ENCODE measurements at regions not wholly inside any gene's neighbourhood (a gene's known extent, or its start where the extent isn't known, plus 50 kb on each side); places are given as distances from the start of the nearest gene placed in this dataset.

DNA sequence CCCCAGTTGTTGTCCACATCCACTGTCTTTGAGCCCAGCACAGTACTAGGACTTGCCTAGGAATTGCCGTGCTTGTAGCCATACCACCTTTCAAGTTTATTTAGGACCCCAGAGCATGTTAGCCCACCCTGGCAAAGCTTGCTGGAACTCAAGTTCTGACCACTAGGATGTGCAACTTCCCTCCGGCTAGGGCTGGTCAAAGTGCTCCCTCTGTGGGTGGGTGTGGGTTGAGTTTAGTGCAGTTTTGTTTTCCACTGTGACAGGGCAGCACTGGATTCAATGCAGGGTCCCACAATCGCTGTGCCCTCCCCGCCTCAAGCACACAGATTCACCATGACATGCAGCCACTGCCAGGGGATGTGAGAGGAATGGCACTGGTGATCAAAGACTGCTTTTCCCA lies 96.0 kb downstream of the RASGEF1B start:
- no peaks in the 10 kb centered on the region for H3K4me1 Mint-ChIP-seq
- Histone ChIP-seq H3K4me3 (ENCODE audit: low read depth, low read length) (no peak overlapping the region), H3K4me1 (ENCODE audit: control insufficient read depth, insufficient read depth, low read length, poor library complexity, severe bottlenecking) (no peaks in the 10 kb centered on the region), H3K27ac (ENCODE audit: insufficient read depth, low read length, poor library complexity, severe bottlenecking) (no peak overlapping the region), H3K36me3 (ENCODE audit: control insufficient read depth, insufficient read depth, low read length) (no peaks in the 10 kb centered on the region), H3K9me3 (ENCODE audit: control insufficient read depth in 2 of 2, low read length in 2 of 2) (no peaks in the 10 kb centered on the region), H3K27me3 (ENCODE audit: control insufficient read depth, insufficient read depth, low read length) (no peaks in the 10 kb centered on the region)
- H3K27me3 Mint-ChIP-seq, result peaks cover 20% of the 10 kb centered on the region
- H3K27ac Mint-ChIP-seq, result no peak overlapping the region
- ATAC-seq (ENCODE audit: low read depth in 2 of 2), result no peak
- DNase-seq, result no peak
- H3K36me3 Mint-ChIP-seq, result no peaks in the 10 kb centered on the region
- H3K4me3 Mint-ChIP-seq, result no peak overlapping the region
- peaks cover 0 to 2% (median 0%) of the 10 kb centered on the region in 7 donors for H3K9me3 Mint-ChIP-seq

DNA sequence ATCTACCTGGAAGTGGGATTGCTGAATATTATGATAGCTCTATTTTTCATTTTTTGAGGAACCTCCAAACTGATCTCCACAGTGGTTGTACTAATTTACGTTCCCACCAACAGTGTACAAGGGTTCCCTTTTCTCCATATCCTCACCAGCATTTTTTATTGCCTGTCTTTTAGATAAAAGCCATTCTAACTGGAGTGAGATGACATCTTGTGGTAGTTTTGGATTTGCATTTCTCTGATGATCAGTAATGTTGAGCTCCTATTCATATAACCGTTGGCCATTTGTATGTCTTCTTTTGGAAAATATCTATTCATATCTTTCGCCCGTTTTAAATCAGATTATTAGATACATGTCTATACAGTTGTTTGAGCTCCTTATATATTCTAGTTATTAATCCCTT lies 101.8 kb downstream of the RASGEF1B start:
- Histone ChIP-seq H3K4me3 (ENCODE audit: low read depth, low read length) (no peak overlapping the region), H3K27ac (ENCODE audit: insufficient read depth, low read length, poor library complexity, severe bottlenecking) (no peak overlapping the region), H3K36me3 (ENCODE audit: control insufficient read depth, insufficient read depth, low read length) (no peaks in the 10 kb centered on the region), H3K4me1 (ENCODE audit: control insufficient read depth, insufficient read depth, low read length, poor library complexity, severe bottlenecking) (no peaks in the 10 kb centered on the region), H3K27me3 (ENCODE audit: control insufficient read depth, insufficient read depth, low read length) (no peaks in the 10 kb centered on the region), H3K9me3 (ENCODE audit: control insufficient read depth in 2 of 2, low read length in 2 of 2) (no peaks in the 10 kb centered on the region)
- ATAC-seq (ENCODE audit: low read depth in 2 of 2), result no peak
- no peak for DNase-seq
- no peaks in the 10 kb centered on the region for H3K4me1 Mint-ChIP-seq
- H3K4me3 Mint-ChIP-seq, result no peak overlapping the region
- H3K27me3 Mint-ChIP-seq, result peaks cover 24% of the 10 kb centered on the region
- no peaks in the 10 kb centered on the region for H3K36me3 Mint-ChIP-seq
- H3K27ac Mint-ChIP-seq, result no peak overlapping the region
- peaks cover 0 to 4% (median 0%) of the 10 kb centered on the region in 7 donors for H3K9me3 Mint-ChIP-seq

DNA sequence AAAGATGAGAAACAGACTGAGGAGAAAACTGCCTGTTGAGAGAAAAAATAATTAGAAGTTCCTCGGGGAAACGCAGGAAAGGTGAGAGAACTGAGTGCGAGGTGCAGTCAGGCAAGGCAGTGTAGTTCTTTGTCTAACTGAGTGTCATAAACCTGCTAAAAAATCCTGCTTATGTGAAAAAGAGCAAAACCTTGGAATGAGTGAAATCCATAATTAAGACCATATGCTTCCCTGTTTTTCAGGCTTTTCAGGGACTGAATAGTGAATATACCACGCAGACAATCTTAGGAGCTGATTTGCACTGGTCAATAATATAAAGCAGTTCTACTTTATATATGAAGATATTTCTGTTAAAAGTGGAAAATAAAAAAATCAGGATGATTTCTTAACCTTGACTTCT lies 104.9 kb downstream of the RASGEF1B start:
- Mint-ChIP-seq H3K27ac (no peak overlapping the region), H3K27me3 (peaks cover 11% of the 10 kb centered on the region), H3K4me3 (no peak overlapping the region), H3K4me1 (no peaks in the 10 kb centered on the region), H3K36me3 (no peaks in the 10 kb centered on the region), H3K9me3 (peaks cover 0 to 2% (median 0%) of the 10 kb centered on the region in 7 donors)
- Histone ChIP-seq H3K36me3 (ENCODE audit: control insufficient read depth, insufficient read depth, low read length) (no peaks in the 10 kb centered on the region), H3K9me3 (ENCODE audit: control insufficient read depth in 2 of 2, low read length in 2 of 2) (no peaks in the 10 kb centered on the region), H3K4me3 (ENCODE audit: low read depth, low read length) (no peak overlapping the region), H3K27ac (ENCODE audit: insufficient read depth, low read length, poor library complexity, severe bottlenecking) (no peak overlapping the region), H3K4me1 (ENCODE audit: control insufficient read depth, insufficient read depth, low read length, poor library complexity, severe bottlenecking) (no peaks in the 10 kb centered on the region), H3K27me3 (ENCODE audit: control insufficient read depth, insufficient read depth, low read length) (peaks cover 3% of the 10 kb centered on the region)
- ATAC-seq (ENCODE audit: low read depth in 2 of 2), result no peak
- no peak for DNase-seq

DNA sequence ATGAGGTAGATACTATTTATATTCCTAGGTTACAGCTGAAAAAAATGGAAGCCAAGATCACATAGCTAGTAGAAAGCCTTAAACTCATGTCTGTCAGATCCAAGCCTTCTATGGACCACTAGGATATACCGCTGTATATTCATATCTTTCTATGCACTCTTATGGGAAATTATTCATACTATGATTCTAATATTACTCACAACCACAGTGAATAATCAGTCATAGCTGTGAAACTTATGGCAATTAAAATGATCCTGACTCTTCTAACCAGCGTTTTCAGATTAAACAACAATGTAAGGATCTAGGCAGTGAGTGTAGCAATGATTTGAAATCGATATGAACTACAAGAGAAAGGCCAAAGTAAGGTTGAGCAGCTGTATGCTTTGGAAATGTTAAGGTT lies 111.0 kb downstream of the RASGEF1B start:
- H3K36me3 Mint-ChIP-seq, result no peaks in the 10 kb centered on the region
- no peak overlapping the region for H3K27ac ChIP-seq (ENCODE audit: insufficient read depth, low read length, poor library complexity, severe bottlenecking)
- H3K4me3 ChIP-seq (ENCODE audit: low read depth, low read length), result no peak overlapping the region
- ATAC-seq (ENCODE audit: low read depth in 2 of 2), result no peak
- no peaks in the 10 kb centered on the region for H3K9me3 Mint-ChIP-seq
- no peak for DNase-seq
- no peak overlapping the region for H3K27ac Mint-ChIP-seq
- H3K27me3 Mint-ChIP-seq, result no peaks in the 10 kb centered on the region
- no peaks in the 10 kb centered on the region for H3K9me3 ChIP-seq (ENCODE audit: control insufficient read depth in 2 of 2, low read length in 2 of 2)
- no peaks in the 10 kb centered on the region for H3K4me1 Mint-ChIP-seq
- H3K4me3 Mint-ChIP-seq, result no peak overlapping the region
- no peaks in the 10 kb centered on the region for H3K4me1 ChIP-seq (ENCODE audit: control insufficient read depth, insufficient read depth, low read length, poor library complexity, severe bottlenecking)
- no peaks in the 10 kb centered on the region for H3K36me3 ChIP-seq (ENCODE audit: control insufficient read depth, insufficient read depth, low read length)
- peaks cover 3% of the 10 kb centered on the region for H3K27me3 ChIP-seq (ENCODE audit: control insufficient read depth, insufficient read depth, low read length)

DNA sequence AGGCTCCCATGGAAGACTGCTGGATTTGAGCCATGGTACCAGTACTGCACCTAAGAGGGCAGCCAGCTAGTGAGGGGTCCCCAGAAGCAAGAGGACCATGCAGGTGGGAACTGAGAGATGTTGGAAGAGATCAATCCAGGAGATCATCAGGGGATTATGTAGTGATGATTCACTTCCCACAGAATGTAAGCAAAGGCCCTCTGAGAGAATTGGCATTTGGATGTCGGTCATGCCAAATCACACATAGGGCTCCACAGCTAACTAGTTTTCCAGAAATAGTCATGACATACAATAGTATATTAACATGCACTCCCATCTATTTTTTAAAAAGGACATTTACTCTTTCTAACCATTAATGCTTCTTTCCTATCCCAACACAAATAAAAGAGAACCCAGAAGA lies 112.5 kb downstream of the RASGEF1B start:
- Histone ChIP-seq H3K4me3 (ENCODE audit: low read depth, low read length) (no peak overlapping the region), H3K27me3 (ENCODE audit: control insufficient read depth, insufficient read depth, low read length) (peaks cover 3% of the 10 kb centered on the region), H3K4me1 (ENCODE audit: control insufficient read depth, insufficient read depth, low read length, poor library complexity, severe bottlenecking) (no peaks in the 10 kb centered on the region), H3K9me3 (ENCODE audit: control insufficient read depth in 2 of 2, low read length in 2 of 2) (no peaks in the 10 kb centered on the region), H3K27ac (ENCODE audit: insufficient read depth, low read length, poor library complexity, severe bottlenecking) (no peak overlapping the region), H3K36me3 (ENCODE audit: control insufficient read depth, insufficient read depth, low read length) (no peaks in the 10 kb centered on the region)
- H3K4me1 Mint-ChIP-seq, result no peaks in the 10 kb centered on the region
- H3K27ac Mint-ChIP-seq, result no peak overlapping the region
- DNase-seq (no peak), ATAC-seq (ENCODE audit: low read depth in 2 of 2) (no peak)
- H3K9me3 Mint-ChIP-seq, result no peaks in the 10 kb centered on the region
- no peaks in the 10 kb centered on the region for H3K36me3 Mint-ChIP-seq
- no peaks in the 10 kb centered on the region for H3K27me3 Mint-ChIP-seq
- no peak overlapping the region for H3K4me3 Mint-ChIP-seq

DNA sequence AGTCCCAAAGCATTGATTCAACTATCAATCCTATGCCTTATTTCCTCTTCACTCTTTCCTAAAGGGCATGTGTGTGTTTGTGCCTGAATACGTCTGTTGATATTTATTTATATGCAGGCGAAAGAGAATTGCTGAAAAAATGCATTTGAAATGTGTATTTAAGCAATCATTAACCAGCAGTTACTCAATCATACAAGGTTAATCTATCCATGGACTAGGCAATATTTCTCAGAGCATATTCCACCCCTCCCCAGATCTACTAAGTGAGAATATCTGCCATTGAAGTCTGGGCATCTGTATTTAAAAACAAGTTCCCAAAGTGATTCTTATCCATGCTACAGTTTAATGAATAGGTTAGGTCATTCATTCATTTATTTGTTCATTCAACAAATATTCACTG lies 113.6 kb downstream of the RASGEF1B start:
- H3K36me3 Mint-ChIP-seq, result no peaks in the 10 kb centered on the region
- H3K36me3 ChIP-seq (ENCODE audit: control insufficient read depth, insufficient read depth, low read length), result no peaks in the 10 kb centered on the region
- H3K27ac ChIP-seq (ENCODE audit: insufficient read depth, low read length, poor library complexity, severe bottlenecking), result no peak overlapping the region
- no peak overlapping the region for H3K27ac Mint-ChIP-seq
- no peaks in the 10 kb centered on the region for H3K4me1 ChIP-seq (ENCODE audit: control insufficient read depth, insufficient read depth, low read length, poor library complexity, severe bottlenecking)
- H3K27me3 Mint-ChIP-seq, result peaks cover 4% of the 10 kb centered on the region
- no peaks in the 10 kb centered on the region for H3K9me3 Mint-ChIP-seq
- H3K4me3 ChIP-seq (ENCODE audit: low read depth, low read length), result no peak overlapping the region
- no peaks in the 10 kb centered on the region for H3K9me3 ChIP-seq (ENCODE audit: control insufficient read depth in 2 of 2, low read length in 2 of 2)
- H3K4me1 Mint-ChIP-seq, result no peaks in the 10 kb centered on the region
- H3K4me3 Mint-ChIP-seq, result no peak overlapping the region
- DNase-seq (no peak), ATAC-seq (ENCODE audit: low read depth in 2 of 2) (no peak)
- H3K27me3 ChIP-seq (ENCODE audit: control insufficient read depth, insufficient read depth, low read length), result peaks cover 3% of the 10 kb centered on the region

DNA sequence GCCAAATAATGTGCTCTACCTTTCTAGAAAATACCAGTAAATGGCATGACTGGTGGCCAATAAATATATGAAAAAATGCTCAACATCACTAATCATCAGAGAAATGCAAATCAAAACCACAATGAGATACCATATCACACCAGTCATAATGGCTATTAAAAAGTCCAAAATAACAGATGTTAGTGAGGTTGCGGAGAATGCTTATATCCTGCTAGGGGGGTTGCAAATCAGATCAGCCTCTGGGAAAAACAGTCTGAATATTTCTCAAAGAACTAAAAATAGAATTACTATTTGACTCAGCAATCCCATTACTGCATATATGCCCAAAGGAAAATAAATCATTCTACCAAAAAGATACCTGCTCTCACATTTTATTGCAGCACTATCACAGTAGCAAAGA lies 115.1 kb downstream of the RASGEF1B start:
- no peak overlapping the region for H3K4me3 ChIP-seq (ENCODE audit: low read depth, low read length)
- H3K27me3 Mint-ChIP-seq, result peaks cover 8% of the 10 kb centered on the region
- H3K9me3 Mint-ChIP-seq, result no peaks in the 10 kb centered on the region
- no peak overlapping the region for H3K4me3 Mint-ChIP-seq
- H3K27me3 ChIP-seq (ENCODE audit: control insufficient read depth, insufficient read depth, low read length), result no peaks in the 10 kb centered on the region
- no peaks in the 10 kb centered on the region for H3K9me3 ChIP-seq (ENCODE audit: control insufficient read depth in 2 of 2, low read length in 2 of 2)
- H3K36me3 ChIP-seq (ENCODE audit: control insufficient read depth, insufficient read depth, low read length), result no peaks in the 10 kb centered on the region
- H3K4me1 ChIP-seq (ENCODE audit: control insufficient read depth, insufficient read depth, low read length, poor library complexity, severe bottlenecking), result no peaks in the 10 kb centered on the region
- no peaks in the 10 kb centered on the region for H3K4me1 Mint-ChIP-seq
- H3K27ac ChIP-seq (ENCODE audit: insufficient read depth, low read length, poor library complexity, severe bottlenecking), result no peak overlapping the region
- ATAC-seq (ENCODE audit: low read depth in 2 of 2), result no peak
- no peak overlapping the region for H3K27ac Mint-ChIP-seq
- no peak for DNase-seq
- H3K36me3 Mint-ChIP-seq, result no peaks in the 10 kb centered on the region

DNA sequence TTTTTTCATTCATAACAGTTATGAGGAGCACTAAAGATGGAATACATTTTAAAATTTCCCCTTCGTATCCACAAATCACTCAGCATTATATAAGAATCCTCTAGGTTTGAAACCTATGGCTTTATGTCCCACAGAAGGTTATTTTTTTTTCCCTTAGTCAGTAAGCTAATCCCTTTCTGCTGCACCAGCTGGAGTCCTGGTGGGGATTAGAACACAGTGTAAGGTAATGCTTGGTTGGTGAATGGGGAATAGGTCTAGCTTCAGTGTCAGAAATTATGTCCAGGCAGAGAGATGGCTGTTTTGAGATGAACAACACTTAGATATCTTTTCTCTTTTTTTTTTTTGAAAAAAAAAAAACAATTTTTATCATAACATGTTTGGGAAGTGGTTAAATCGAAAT lies 116.6 kb downstream of the RASGEF1B start:
- no peak for DNase-seq
- H3K36me3 ChIP-seq (ENCODE audit: control insufficient read depth, insufficient read depth, low read length), result no peaks in the 10 kb centered on the region
- H3K36me3 Mint-ChIP-seq, result no peaks in the 10 kb centered on the region
- H3K9me3 Mint-ChIP-seq, result no peaks in the 10 kb centered on the region
- H3K27ac ChIP-seq (ENCODE audit: insufficient read depth, low read length, poor library complexity, severe bottlenecking), result no peak overlapping the region
- no peak overlapping the region for H3K4me3 ChIP-seq (ENCODE audit: low read depth, low read length)
- no peaks in the 10 kb centered on the region for H3K4me1 Mint-ChIP-seq
- H3K27me3 ChIP-seq (ENCODE audit: control insufficient read depth, insufficient read depth, low read length), result no peaks in the 10 kb centered on the region
- H3K27me3 Mint-ChIP-seq, result peaks cover 11% of the 10 kb centered on the region
- no peak overlapping the region for H3K4me3 Mint-ChIP-seq
- ATAC-seq (ENCODE audit: low read depth in 2 of 2), result no peak
- no peaks in the 10 kb centered on the region for H3K9me3 ChIP-seq (ENCODE audit: control insufficient read depth in 2 of 2, low read length in 2 of 2)
- H3K4me1 ChIP-seq (ENCODE audit: control insufficient read depth, insufficient read depth, low read length, poor library complexity, severe bottlenecking), result no peaks in the 10 kb centered on the region
- H3K27ac Mint-ChIP-seq, result no peak overlapping the region
